H9 (cell line): ENCODE measurements at regions not wholly inside any gene's neighbourhood (a gene's known extent, or its start where the extent isn't known, plus 50 kb on each side); places are given as distances from the start of the nearest gene placed in this dataset.

Experiments used
- DNase-seq: peaks from one replicate; pipeline ENCODE4 v3.0.0-alpha.2; 2017
- H2AFZ ChIP-seq: one replicate; pipeline ENCODE4 v1.6.1; 2013; ENCODE audit warnings: mild to moderate bottlenecking, low read length, control low read depth, moderate library complexity
- H2AK5ac ChIP-seq: 2 replicates; pipeline ENCODE4 v1.6.1; 2013; ENCODE audit warnings: low read length, control low read depth, mixed read lengths; ENCODE audit not compliant: insufficient read length
- H2BK120ac ChIP-seq: one replicate; pipeline ENCODE4 v1.6.1; 2013; ENCODE audit warnings: low read depth, mild to moderate bottlenecking, low read length, control low read depth, inconsistent platforms; ENCODE audit not compliant: poor library complexity, severe bottlenecking
- H2BK12ac ChIP-seq: 2 replicates; pipeline ENCODE4 v1.6.1; 2013; ENCODE audit warnings: low read length, control low read depth, mixed read lengths, low read depth; ENCODE audit not compliant: insufficient read length
- H2BK15ac ChIP-seq: 2 replicates; pipeline ENCODE4 v1.6.1; 2013; ENCODE audit warnings: low read depth, low read length, control low read depth
- H2BK20ac ChIP-seq: one replicate; pipeline ENCODE4 v1.6.1; 2013; ENCODE audit warnings: low read depth, mild to moderate bottlenecking, low read length, control low read depth, inconsistent platforms; ENCODE audit not compliant: poor library complexity, severe bottlenecking
- H2BK5ac ChIP-seq: 2 replicates; pipeline ENCODE4 v1.6.1; 2013; ENCODE audit warnings: low read length, control low read depth, mixed read lengths; ENCODE audit not compliant: insufficient read length
- H3K14ac ChIP-seq: 2 replicates; pipeline ENCODE4 v1.6.1; 2013; ENCODE audit warnings: low read length, control low read depth; ENCODE audit not compliant: insufficient read depth
- H3K18ac ChIP-seq: 2 replicates; pipeline ENCODE4 v1.6.1; 2013; ENCODE audit warnings: low read depth, mild to moderate bottlenecking, mixed read lengths, low read length, control low read depth; ENCODE audit not compliant: insufficient read length
- H3K23ac ChIP-seq: 2 replicates; pipeline ENCODE4 v1.6.1; 2013; ENCODE audit warnings: low read length, control low read depth, mixed read lengths, low read depth; ENCODE audit not compliant: insufficient read length
- H3K23me2 ChIP-seq: 2 replicates; pipeline ENCODE4 v1.6.1; 2013; ENCODE audit warnings: low read depth, mild to moderate bottlenecking, mixed read lengths, low read length, control low read depth; ENCODE audit not compliant: insufficient read length, poor library complexity, severe bottlenecking
- H3K27ac ChIP-seq: 2 replicates; pipeline ENCODE4 v1.5.1; 2013; ENCODE audit warnings: low read length, control low read depth, mixed read lengths, low read depth; ENCODE audit not compliant: insufficient read length
- H3K27me3 ChIP-seq: 2 replicates; pipeline ENCODE4 v1.6.1; 2013; ENCODE audit warnings: low read length, control low read depth, inconsistent platforms; ENCODE audit not compliant: insufficient read depth
- H3K4ac ChIP-seq: 2 replicates; pipeline ENCODE4 v1.6.1; 2013; ENCODE audit warnings: low read depth, mild to moderate bottlenecking, control low read depth, inconsistent platforms, low read length, moderate library complexity
- H3K4me1 ChIP-seq: 2 replicates; pipeline ENCODE4 v1.6.1; 2013; ENCODE audit warnings: low read length, control low read depth, inconsistent platforms; ENCODE audit not compliant: insufficient read depth
- H3K4me2 ChIP-seq: 2 replicates; pipeline ENCODE4 v1.6.1; 2013; ENCODE audit warnings: low read length, control low read depth, mixed read lengths; ENCODE audit not compliant: insufficient read length, insufficient read depth
- H3K56ac ChIP-seq: 2 replicates; pipeline ENCODE4 v1.6.1; 2013; ENCODE audit warnings: low read depth, mild to moderate bottlenecking, mixed read lengths, low read length, control low read depth; ENCODE audit not compliant: insufficient read length
- H3K79me1 ChIP-seq: 2 replicates; pipeline ENCODE4 v1.6.1; 2013; ENCODE audit warnings: low read depth, mild to moderate bottlenecking, moderate library complexity, low read length, control low read depth, inconsistent platforms; ENCODE audit not compliant: insufficient read depth, poor library complexity, severe bottlenecking
- H3K79me2 ChIP-seq: 2 replicates; pipeline ENCODE4 v1.6.1; 2013; ENCODE audit warnings: low read length, control low read depth, inconsistent platforms; ENCODE audit not compliant: insufficient read depth
- H3K9ac ChIP-seq: 2 replicates; pipeline ENCODE4 v1.6.1; 2013; ENCODE audit warnings: low read length, control low read depth, mixed read lengths; ENCODE audit not compliant: insufficient read length; ENCODE audit errors: extremely low read depth
- H3K9me3 ChIP-seq: one replicate; pipeline ENCODE4 v1.6.1; 2013; ENCODE audit warnings: low read depth, low read length, inconsistent platforms; ENCODE audit not compliant: control insufficient read depth
- H3T11ph ChIP-seq: one replicate; pipeline ENCODE4 v1.6.1; 2013; ENCODE audit warnings: mild to moderate bottlenecking, low read length, control low read depth, inconsistent platforms
- H4K20me1 ChIP-seq: one replicate; pipeline ENCODE4 v1.6.1; 2013; ENCODE audit not compliant: control insufficient read depth, insufficient read length, insufficient read depth
- H4K5ac ChIP-seq: 2 replicates; pipeline ENCODE4 v1.6.1; 2013; ENCODE audit warnings: low read depth, mild to moderate bottlenecking, mixed read lengths, low read length, control low read depth; ENCODE audit not compliant: insufficient read length
- H4K8ac ChIP-seq: replicated peaks from 2 replicates; pipeline ENCODE4 v1.6.1; 2013; ENCODE audit warnings: low read length, control low read depth, mixed read lengths, low read depth; ENCODE audit not compliant: insufficient read length
- H4K91ac ChIP-seq: 2 replicates; pipeline ENCODE4 v1.6.1; 2013; ENCODE audit warnings: low read depth, mild to moderate bottlenecking, moderate library complexity, mixed read lengths, low read length, control low read depth; ENCODE audit not compliant: insufficient read length
- H3K27ac Mint-ChIP-seq, 3 experiments: 2 replicates in 2 of 3; 3 replicates in 1 of 3; pipeline ENCODE4 v1.8.0; 2020 to 2021; ENCODE audit warnings: mixed read lengths in 3 of 3, mild to moderate bottlenecking in 1 of 3, moderate library complexity in 1 of 3
- H3K27me3 Mint-ChIP-seq: 2 replicates; pipeline ENCODE4 v1.8.0; 2021; ENCODE audit warnings: low read depth, mild to moderate bottlenecking, moderate library complexity, mixed read lengths
- H3K36me3 Mint-ChIP-seq, 3 experiments: 2 replicates in 2 of 3; 3 replicates in 1 of 3; pipeline ENCODE4 v1.8.0; 2020 to 2021; ENCODE audit warnings: low read depth in 3 of 3, mixed read lengths in 3 of 3; ENCODE audit not compliant: insufficient read depth in 1 of 3
- H3K4me1 Mint-ChIP-seq, 2 experiments: 2 replicates each; pipeline ENCODE4 v1.8.0; 2020; ENCODE audit warnings: mixed read lengths in 2 of 2
- H3K4me3 Mint-ChIP-seq, 2 experiments: 2 replicates in 1 of 2; 3 replicates in 1 of 2; pipeline ENCODE4 v1.8.0; 2020 to 2021; ENCODE audit warnings: mild to moderate bottlenecking in 2 of 2, mixed read lengths in 2 of 2, moderate library complexity in 1 of 2
- H3K9me3 Mint-ChIP-seq, 2 experiments: 2 replicates in 1 of 2; 3 replicates in 1 of 2; pipeline ENCODE4 v1.8.0; 2020; ENCODE audit warnings: mild to moderate bottlenecking in 2 of 2, mixed read lengths in 2 of 2, moderate library complexity in 1 of 2
- CTCF ChIP-seq: fragments of 200-600 bp; sonication (generic); conservative IDR thresholded peaks from 3 replicates; pipeline ENCODE4 v1.8.0; 2021; ENCODE audit warnings: antibody characterized with exemption, mild to moderate bottlenecking
- WGBS: extraction: QIAGEN DNeasy Blood & Tissue Kit; methylation state at CpG from one replicate; pipeline ENCODE4 v1.1.7; 2013; ENCODE audit warnings: missing lambda C conversion rate, low lambda C conversion rate, mixed read lengths; ENCODE audit not compliant: insufficient read length; ENCODE audit errors: extremely low coverage; 5-methylcytosine and 5-hydroxymethylcytosine counted together

GRCh38 chr13:105327581-105328126 lies 1207.8 kb downstream of the EFNB2 start:
- no peak overlapping the region for H3T11ph ChIP-seq
- H3K36me3 Mint-ChIP-seq, result peaks cover 0 to 8% (median 0%) of the 10 kb centered on the region in 3 experiments; a peak in 1 of 7 replicates
- no peaks in the 10 kb centered on the region for H3K27me3 ChIP-seq
- no peak overlapping the region for H2BK5ac ChIP-seq
- no peaks in the 10 kb centered on the region for H3K23me2 ChIP-seq
- no CpG with 5 or more reads among the region's 3 CpGs for WGBS
- H3K79me2 ChIP-seq, result no peaks in the 10 kb centered on the region
- H2BK120ac ChIP-seq, result no peak overlapping the region
- DNase-seq, result no peak
- H3K79me1 ChIP-seq, result no peaks in the 10 kb centered on the region
- H2BK20ac ChIP-seq, result no peak overlapping the region
- H2BK12ac ChIP-seq, result no peak overlapping the region
- no peak overlapping the region for H4K91ac ChIP-seq
- no peaks in the 10 kb centered on the region for H3K4me1 Mint-ChIP-seq
- TF ChIP-seq CTCF, result no peak
- H3K18ac ChIP-seq, result no peak overlapping the region
- H3K23ac ChIP-seq, result no peak overlapping the region
- H3K27ac Mint-ChIP-seq, result no peak overlapping the region
- H2AFZ ChIP-seq, result no peak overlapping the region
- H4K5ac ChIP-seq, result no peak overlapping the region
- H3K4me1 ChIP-seq, result no peaks in the 10 kb centered on the region
- no peak overlapping the region for H2AK5ac ChIP-seq
- no peaks in the 10 kb centered on the region for H3K27me3 Mint-ChIP-seq
- no peaks in the 10 kb centered on the region for H3K9me3 ChIP-seq
- H3K56ac ChIP-seq, result no peak overlapping the region
- no peak overlapping the region for H3K4me2 ChIP-seq
- no peak overlapping the region for H3K14ac ChIP-seq
- H3K4ac ChIP-seq, result no peak overlapping the region
- no peaks in the 10 kb centered on the region for H4K20me1 ChIP-seq
- H3K27ac ChIP-seq, result no peak overlapping the region
- H3K4me3 Mint-ChIP-seq, result no peak overlapping the region
- no peak overlapping the region for H3K9ac ChIP-seq
- H4K8ac ChIP-seq, result no peak overlapping the region
- H2BK15ac ChIP-seq, result no peak overlapping the region
- no peaks in the 10 kb centered on the region; a peak in 1 of 5 replicates for H3K9me3 Mint-ChIP-seq
